NK-92 treated with Interleukin-12 subunit alpha and Interleukin-12 subunit beta, amount 100 ng/mL, for 24 hours (cell line): ENCODE measurements at regions not wholly inside any gene's neighbourhood (a gene's known extent, or its start where the extent isn't known, plus 50 kb on each side); places are given as distances from the start of the nearest gene placed in this dataset.

Source experiments
- DNase-seq: peaks from one replicate; lab custom pipeline; 2025; lab: John Stamatoyannopoulos, UW

DNA sequence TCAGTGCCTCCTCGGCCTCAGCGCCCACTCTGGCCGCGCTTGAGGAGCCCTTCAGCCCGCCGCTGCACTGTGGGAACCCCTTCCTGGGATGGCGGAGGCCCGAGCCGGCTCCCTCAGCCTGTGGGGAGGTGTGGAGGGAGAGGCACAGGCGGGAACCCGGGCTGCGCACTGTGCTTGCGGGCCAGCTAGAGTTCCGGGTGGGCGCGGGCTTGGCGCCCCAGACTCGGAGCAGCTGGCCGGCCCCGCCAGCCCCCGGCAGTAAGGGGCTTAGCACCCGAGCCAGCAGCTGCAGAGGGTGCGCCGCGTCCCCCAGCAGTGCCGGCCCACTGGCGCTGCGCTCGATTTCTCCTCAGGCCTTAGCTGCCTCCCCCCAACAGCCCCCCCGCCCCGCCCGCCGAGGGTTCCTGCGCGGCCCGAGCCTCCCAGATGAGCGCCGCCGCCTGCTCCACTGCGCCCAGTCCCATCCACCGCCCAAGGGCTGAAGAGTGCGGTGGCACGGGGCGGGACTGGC lies 1137.0 kb downstream of the PCDH18 start:
- DNase-seq, result no peak

DNA sequence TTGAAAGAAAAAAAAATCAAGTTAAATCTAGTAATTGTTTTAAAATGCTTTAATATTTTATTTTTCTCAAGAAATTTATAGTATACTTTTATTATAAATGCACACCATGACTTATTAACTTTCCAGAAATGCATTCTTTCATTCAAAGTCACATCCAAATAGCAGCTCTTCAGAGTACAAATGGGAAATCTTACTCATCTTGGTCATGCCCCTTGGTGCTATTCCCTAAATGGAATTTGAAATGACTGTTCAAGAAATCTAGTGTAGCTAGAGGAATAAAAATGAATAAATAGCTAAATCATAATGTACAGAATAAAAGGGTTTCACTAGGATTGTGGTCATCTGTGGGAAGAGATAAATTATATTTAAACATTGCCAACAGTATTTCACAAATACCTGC lies 1139.7 kb downstream of the PCDH18 start:
- DNase-seq, result no peak

DNA sequence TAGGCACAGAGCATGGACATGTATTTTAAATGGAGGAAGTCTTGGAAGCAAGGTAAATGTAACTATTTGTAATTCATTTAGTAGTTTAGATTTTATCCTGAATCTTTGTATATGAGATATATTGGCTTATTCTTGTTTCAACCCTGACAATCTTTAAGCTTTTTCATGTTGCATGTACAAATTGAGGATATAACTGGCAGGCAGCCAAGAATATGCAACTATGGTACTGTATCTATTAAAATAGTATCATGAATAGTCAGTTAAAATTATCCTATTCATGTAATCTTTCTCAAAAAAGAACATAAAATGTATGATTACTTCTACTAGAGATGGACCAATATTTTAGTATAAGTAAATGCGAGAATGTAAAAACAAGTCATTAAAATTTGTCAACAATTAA lies 1141.5 kb downstream of the PCDH18 start:
- DNase-seq, result no peak

DNA sequence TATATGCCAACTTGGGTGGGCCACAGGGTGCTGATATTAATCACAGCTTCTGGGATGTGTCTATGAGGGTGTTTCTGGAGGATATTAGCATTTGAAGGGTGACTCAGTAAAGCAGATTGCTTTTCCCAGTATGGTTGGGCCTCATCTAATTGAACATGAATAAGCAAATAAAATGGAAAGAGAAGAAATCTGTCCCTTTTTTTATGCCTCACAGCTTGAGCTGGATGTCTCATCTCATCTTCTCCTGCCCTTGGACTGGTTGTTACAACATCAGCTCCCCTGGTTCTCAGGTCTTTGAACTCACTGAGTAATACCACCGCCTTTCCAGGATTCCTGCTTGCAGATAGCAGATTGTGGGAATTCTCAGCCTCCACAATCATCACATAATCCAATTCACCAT lies 1149.2 kb downstream of the PCDH18 start:
- no peak for DNase-seq

DNA sequence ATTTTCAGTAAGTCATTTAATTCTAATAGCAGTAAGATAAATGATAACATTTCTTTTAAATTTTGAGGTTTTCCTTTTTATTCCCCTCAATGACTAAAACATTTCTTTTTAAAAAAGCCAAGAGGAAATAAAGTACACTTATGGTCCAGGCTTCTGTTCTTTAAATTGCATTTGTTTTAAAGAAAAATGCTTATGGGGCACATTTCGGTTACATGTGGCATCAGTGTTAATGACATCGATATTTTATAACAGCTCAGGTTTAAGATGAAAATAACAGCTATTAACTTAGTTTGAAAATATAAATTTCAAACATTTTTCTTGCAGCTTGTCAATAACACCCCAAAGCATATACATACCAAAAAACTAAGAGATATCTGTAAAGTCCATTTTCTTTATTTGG lies 1161.1 kb downstream of the PCDH18 start:
- DNase-seq, result no peak

DNA sequence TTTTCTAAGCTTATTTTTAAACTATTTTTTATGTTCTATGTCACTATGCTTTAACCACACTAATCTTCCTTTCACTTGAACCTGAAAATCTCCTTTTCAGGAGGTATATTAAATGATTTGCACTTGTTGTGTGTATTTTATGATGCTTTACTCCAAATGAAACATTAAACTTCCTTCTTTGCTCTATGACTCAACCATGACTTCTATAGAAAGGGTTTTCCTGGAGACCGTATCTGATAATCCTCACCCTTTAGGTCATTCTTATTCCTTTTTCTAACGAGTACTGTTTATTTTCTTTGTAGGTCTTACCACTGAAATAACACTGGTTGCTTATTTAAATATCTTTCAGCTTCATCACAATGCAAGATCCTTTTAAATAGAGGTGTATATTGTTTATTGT lies 1163.2 kb downstream of the PCDH18 start:
- DNase-seq, result no peak

DNA sequence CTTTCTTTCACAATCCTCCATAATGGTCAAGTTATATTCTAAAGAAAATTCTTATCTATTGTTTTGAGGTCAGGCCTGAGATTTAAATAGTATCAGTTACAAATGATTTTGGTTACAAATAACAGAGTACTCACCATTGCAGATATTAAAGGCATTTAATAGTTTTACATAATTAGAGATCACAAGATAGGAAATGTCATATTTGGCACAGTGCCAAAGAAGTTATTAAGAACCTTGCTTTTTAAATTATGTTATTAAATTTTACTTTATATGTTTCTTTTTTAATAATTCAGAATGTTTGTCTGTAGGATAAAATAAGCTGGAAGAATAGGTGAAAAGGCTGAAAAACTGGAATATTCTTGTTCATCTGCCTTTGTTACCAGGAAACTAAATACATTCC lies 1174.7 kb downstream of the PCDH18 start:
- no peak for DNase-seq

DNA sequence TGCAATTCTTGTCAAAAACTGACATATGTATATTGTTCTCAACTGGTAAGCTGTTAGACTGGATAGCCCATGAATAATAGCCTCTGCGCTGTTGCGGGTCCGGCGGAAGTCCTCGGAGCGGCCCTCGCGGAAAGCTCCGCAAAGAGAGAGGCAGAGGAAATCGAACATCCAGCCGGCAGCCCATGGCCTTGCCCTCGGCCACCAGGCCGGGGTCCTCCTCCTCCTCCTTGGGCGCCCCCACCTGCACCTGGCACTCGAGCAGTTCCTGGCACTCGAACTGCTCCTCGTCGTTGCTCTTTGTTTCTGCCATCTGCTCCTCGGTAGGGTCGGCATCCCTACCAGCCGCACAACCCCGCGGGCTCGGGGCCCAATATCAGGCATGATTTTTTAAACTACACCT lies 1176.3 kb downstream of the PCDH18 start:
- no peak for DNase-seq

DNA sequence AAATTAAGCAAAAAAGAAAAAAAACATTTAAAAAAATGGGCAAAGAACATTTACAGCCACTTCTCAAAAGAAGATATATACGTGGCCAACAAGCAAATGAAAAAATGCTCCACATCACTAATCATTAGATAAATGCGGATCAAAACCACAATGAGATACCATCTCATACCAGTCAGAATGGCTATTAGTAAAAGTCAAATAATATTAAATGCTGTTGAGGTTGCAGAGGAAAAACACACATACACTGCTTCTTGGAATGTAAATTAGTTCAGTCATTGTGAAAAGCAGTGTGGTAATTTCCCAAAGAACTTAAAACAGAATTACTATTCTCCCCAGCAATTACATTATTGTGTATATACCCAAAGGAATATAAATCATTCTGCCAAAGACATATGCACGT lies 1189.0 kb downstream of the PCDH18 start:
- DNase-seq, result no peak

DNA sequence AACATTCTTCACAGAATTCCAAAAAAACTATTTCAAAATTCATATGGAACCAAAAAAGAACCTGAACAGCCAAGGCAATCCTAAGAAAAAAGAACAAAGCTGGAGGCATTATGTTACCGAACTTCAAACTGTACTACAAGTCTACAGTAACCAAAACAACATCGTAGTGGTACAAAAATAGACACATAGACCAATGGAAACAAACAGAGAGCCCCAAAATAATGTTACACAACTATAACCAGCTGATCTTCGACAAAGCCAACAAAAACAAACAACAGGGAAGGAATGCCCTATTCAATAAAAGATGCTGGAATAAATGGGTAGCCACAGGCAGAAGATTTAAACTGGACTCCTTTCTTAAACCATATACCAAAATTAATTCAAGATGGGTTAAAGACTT lies 1189.6 kb downstream of the PCDH18 start:
- no peak for DNase-seq

DNA sequence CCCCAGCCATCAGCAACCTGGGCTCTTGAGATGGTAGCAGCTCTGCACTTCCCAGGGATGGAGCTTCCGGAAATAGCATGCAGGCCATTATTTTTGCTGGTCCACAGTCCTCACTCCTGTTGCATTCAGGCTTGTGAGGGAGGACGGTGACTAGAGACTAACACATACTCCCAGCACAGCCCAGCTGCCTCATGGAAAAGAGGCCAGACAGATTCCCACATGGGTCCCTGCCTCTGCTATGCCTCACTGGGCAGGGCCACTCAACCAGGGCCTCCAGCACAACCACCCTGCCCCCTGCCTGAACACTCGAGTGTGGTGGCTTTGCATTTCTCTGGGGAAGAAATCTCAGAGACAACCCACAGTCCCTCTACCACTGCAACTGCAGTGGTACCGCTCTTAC lies 1195.1 kb downstream of the PCDH18 start:
- DNase-seq, result no peak

DNA sequence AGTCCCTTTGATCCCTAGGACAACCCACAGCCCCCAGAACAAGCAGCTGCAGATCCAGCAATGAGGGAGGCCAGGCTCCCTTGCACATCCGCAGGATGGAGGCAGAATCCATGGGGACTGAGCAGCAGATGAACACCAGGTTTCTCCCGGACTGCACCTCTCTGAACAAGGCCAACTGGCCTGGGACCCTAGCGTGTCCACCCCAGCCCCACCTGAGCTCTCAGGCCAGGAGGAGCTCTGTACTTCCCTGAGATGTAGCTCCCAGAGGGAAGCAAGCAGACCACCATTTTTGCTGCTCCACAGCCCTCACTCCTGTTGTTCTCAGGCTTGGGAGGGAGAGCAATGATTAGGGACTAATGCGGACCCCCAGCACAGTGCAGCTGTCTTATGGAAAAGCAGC lies 1195.8 kb downstream of the PCDH18 start:
- no peak for DNase-seq

DNA sequence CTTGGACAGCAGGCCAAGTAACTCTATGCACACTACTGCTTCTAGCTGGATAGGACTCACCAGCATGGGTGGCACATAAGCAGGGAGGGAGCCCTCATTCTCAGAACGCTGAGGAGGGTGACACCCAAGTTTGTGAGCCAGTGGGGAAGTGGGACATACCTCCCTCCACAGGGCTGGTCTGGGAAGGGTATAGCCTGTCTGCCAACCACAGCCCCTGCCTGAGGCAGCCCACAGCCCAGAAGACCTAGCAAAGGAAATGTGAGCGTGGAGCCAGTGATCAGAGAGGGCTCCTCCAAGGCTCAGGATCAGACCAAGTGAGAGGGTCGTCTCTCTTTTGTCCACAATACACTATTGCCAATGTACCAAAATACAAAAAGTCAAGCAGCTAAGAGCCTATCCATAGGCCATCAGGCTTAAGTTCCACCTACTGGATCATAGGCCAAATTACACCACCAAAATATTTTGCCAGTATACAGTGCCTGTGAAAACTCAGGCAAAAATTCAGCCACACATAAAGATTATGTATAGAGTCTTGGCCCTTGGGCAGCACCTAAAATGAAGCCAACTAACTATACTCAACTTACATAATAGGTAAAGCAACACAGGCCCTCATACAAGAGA lies 1203.1 kb downstream of the PCDH18 start:
- DNase-seq, result no peak

DNA sequence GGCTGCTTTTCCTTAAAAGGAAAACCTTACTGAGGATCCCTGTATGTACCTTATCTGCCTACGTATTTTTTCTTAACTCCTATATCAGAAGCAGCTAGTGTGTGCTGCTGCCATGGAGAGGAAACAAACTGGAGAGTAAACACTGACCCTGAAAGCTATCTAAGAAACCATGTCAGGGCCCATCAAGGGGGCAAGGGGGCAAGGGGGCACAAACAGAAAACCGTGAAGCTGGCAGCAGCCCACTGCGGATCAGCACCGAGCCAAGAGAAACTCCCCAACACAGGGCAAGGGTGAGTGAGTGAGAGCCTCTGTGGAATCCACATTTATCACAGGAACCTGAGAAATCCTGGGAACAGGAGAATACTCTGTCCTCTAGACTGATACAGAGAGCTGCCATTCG lies 1204.2 kb downstream of the PCDH18 start:
- DNase-seq, result no peak

DNA sequence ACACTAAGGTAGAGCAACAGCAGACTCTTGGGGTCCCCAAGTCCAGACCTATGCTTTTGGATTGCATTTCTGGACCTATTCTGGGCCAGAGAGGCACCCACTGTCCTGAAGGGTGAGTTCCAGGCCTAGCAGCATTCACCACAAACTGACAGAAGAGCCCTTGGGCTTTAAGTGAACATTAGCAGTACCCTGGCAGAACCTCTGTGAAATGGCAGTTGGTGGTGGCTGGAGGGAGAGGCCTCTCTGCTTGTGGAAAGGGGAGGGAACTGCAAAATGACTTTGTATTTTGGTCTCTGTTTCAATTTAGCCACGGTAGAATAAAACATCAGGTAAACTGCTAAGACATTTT lies 1211.9 kb downstream of the PCDH18 start:
- no peak for DNase-seq

DNA sequence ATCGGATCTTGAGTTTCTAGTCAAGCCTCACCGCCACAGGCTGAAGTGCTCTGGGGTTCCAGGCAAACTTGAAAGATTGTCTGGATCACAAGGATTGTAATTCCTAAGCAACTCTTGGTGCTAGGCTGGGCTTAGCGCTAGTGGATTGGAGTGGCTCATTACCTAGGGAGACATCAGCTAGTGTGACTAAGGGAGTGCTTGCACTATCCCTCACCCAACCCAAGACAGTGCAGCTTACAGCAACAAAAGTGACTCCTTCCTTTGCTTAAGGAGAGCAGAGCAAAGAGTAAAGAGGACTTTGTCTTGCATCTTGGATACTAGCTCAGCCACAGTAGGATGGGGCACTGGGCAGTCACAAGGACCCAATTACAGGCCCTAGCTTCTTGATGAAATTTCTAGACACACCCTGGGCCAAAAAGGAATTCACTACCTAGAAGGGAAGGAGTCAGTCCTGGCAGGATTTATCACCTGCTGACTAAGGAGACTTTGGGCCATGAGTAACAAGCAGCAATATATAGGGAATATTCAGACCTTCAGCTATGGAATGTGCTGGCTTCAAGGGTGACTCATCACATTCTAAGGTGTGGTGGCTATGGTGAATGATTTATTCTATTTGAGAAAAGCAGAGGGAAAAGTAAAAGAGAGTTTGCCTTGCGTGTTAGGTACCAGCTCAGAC lies 1212.4 kb downstream of the PCDH18 start:
- DNase-seq, result no peak

DNA sequence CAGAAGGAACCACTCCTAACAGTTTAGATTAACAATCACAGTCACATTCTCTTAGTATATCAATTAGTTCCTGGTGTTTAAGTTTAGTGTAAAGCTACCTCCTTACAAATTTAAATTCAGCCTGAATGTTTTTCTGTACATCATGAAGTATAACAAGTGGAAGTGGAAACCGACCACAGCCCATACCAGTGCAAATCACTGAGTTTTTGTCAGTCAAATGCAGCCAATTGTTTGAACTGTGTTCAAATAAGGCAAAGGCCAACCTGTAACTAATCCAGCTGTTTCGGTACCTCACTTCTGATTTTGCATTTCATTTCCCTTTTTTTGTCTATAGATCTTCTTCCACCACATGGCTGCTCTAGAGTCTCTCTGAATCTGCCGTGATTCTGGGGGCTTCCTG lies 1215.3 kb downstream of the PCDH18 start:
- DNase-seq, result no peak

DNA sequence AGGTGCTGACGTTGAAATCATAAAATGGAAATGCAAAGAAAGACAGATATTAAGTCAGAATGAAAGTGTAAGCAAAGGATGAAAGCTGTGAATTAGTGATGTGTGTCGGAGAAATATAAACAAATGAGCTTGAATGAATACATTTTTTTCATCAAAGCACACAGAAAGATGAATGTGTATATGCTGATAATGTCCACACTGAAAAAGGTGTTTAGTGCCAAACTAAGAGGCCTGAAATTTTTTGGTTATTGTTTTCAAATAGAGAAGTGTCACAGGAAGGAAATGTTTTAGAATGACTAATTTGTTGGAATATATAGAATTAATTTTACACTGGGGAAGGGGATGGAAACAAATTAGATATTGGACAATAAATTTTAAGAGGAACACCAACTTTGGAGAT lies 1217.6 kb downstream of the PCDH18 start:
- DNase-seq, result no peak

DNA sequence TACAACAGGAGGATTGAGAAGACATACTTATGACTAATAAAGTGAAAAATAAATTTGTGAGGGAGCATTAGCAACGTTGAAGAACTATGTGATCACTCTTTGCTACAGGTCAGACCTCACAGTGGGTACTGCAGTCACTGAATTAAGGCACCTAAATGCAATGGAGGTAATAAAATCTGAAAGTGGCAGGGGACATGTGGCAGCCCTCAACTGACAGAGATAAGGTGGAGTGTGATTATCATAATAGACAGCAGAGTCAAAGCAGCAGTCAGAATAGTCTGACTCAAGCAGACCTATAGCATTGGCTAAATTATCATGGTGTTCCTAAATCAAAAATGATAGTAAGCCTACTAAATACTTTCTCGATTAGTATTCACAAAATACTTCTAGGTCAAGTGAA lies 1220.5 kb downstream of the PCDH18 start:
- DNase-seq, result no peak

DNA sequence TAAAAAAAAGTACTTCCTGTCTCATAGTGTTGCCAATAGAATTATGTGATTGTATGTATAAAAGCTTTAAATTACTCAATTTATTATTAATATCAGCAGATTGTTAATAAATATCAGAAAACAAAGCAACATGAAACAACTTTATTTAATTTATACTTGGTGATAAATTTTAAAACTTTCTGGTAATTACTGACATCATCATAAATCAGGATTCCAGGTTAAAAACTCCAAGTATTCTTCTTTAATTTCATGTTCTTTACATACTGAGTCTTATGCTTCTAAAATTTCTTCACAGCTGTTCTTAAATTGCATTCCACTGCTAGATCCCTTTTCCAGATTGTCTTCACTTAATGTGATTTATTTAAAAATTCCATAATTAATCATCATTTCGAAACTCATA lies 1224.5 kb downstream of the PCDH18 start:
- DNase-seq, result no peak

DNA sequence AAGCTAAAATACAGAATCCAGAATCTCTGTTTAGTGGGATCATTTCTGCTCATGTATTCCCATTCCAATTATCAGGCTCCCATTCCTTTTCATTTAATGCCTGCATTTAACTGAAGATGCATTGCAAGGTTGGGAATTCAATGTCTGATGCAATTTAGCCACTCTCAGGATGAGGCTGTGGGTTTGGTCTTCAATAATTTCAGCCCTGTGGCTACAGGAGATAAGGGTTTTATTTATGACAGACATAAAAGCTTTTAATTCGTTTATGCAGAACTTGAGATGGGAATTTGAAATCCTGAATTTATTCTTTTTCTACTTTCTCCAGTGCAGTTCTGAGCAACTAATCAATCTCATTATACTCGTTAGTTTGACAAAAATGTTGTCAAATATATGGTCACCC lies 1225.9 kb downstream of the PCDH18 start:
- no peak for DNase-seq

DNA sequence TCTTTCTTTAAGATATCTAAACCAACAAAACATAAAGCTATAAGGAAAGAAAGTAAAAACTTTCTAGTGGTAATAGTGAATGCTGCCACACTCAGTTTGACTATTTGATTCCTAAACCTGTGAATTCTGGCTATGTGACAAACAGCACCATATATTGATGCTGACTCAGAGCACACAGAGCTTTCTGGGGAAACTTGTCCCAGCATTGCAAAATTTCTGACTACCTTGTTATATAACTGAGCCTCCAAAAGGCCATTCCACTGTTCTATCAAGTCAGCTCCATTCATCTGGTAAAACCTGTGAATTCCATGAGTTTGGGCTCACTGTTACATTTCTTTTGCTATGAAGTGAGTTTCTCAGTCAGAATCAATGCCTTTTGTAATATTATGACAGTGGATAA lies 1229.7 kb downstream of the PCDH18 start:
- no peak for DNase-seq

DNA sequence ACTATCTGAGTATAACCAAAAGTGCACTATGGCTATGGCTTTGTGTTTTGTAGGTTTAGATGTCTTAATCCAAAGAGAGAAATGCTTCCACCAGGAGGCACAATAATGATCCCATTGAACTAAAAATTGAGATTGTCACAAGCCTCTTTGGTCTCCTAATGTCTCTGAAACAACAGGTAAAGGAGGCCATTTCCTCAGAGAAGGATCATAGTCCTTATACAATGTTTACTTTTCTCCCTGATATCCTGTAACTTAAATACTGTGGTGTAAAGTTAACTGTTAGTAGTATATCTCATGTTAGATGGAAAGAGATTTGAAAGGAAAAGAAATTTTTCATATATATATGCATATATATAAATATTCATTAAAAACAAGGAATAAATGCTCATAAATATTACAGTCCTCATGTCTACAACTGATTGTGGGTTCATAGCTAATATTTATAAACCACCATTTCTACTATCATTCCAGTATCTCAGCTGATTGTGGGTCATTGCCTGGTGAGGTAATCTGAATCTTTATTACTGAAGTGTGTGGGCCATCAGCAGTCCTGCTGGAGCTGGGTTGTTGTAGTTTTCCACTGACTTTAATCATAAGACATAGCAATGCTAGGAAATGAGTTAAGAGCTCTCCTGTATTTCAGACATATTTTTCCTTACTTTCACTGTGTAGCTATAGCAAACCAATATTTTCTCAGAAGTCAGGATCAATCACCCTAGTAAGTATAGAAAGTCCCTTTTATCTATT lies 1230.4 kb downstream of the PCDH18 start:
- no peak for DNase-seq

DNA sequence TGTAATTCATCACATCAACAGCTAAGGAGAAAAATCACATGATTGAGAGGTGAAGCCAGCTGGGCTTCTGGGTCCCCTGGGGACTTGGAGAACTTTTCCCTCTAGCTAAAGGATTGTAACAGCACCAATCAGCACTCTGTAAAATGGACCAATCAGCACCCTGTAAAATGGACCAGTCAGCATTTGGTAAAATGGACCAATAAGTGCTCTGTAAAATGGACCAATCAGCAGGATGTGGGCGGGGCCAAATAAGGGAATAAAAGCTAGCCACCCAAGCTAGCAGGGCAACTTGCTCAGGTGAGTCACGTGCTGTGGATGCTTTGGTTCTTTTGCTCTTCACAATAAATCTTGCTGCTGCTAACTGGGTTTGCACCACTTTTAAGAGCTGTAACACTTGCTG lies 1248.3 kb downstream of the PCDH18 start:
- DNase-seq, result no peak
